IPS-20b (cell line): ENCODE measurements at regions not wholly inside any gene's neighbourhood (a gene's known extent, or its start where the extent isn't known, plus 50 kb on each side); places are given as distances from the start of the nearest gene placed in this dataset.

Experiments used
- H3K27ac ChIP-seq: one replicate; pipeline ENCODE4 v1.5.1; 2013; ENCODE audit warnings: low read length
- H3K27me3 ChIP-seq: 2 replicates; pipeline ENCODE4 v1.6.1; 2013; ENCODE audit warnings: mild to moderate bottlenecking, low read length, inconsistent platforms; ENCODE audit not compliant: insufficient read depth
- H3K36me3 ChIP-seq: 2 replicates; pipeline ENCODE4 v1.6.1; 2013; ENCODE audit warnings: low read depth, mild to moderate bottlenecking, inconsistent platforms, low read length, moderate library complexity; ENCODE audit not compliant: insufficient read depth
- H3K4me1 ChIP-seq: 2 replicates; pipeline ENCODE4 v1.6.1; 2013; ENCODE audit warnings: mild to moderate bottlenecking, control low read depth, inconsistent platforms, low read length, moderate library complexity; ENCODE audit not compliant: insufficient read depth
- H3K4me3 ChIP-seq: 2 replicates; pipeline ENCODE4 v1.5.1; 2013; ENCODE audit warnings: mild to moderate bottlenecking, low read length, inconsistent platforms
- H3K9ac ChIP-seq: 2 replicates; pipeline ENCODE4 v1.6.1; 2013; ENCODE audit warnings: low read depth, mild to moderate bottlenecking, inconsistent platforms, low read length, moderate library complexity
- H3K9me3 ChIP-seq: 2 replicates; pipeline ENCODE4 v1.6.1; 2013; ENCODE audit warnings: mild to moderate bottlenecking, low read depth, low read length, inconsistent platforms; ENCODE audit not compliant: insufficient read depth

GRCh38 chr2:107072150-107072940, 186.4 kb upstream of the ST6GAL2 start:
- Histone ChIP-seq H3K27me3 (no peaks in the 10 kb centered on the region), H3K4me3 (no peak overlapping the region), H3K27ac (no peak overlapping the region), H3K9me3 (no peaks in the 10 kb centered on the region), H3K9ac (no peak overlapping the region), H3K36me3 (no peaks in the 10 kb centered on the region), H3K4me1 (no peaks in the 10 kb centered on the region)

DNA sequence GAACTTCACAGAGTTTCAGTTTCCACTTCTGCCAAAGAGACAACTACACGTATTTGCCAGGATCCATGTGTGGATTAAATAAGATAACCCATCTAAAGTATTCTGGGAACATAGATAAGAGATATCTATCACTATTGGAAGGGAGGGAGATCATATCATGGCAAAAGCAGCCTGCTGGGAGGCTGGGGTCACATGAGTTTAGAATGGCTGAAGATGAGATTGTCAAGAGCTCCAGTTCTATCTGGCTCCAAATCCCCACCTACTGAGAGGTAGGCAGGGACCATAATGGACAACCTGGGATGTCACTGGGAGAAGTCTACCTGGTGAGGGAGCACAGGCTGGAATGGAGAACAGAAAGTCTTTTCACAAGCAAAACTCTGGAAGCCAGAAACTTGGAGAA, 192.6 kb upstream of the ST6GAL2 start:
- no peaks in the 10 kb centered on the region for H3K27me3 ChIP-seq
- H3K4me1 ChIP-seq, result no peaks in the 10 kb centered on the region
- H3K27ac ChIP-seq, result no peak overlapping the region
- H3K36me3 ChIP-seq, result no peaks in the 10 kb centered on the region
- H3K9me3 ChIP-seq, result no peaks in the 10 kb centered on the region
- H3K9ac ChIP-seq, result no peak overlapping the region
- no peak overlapping the region for H3K4me3 ChIP-seq

- Histone ChIP-seq H3K27ac (no peak overlapping the region), H3K36me3 (no peaks in the 10 kb centered on the region), H3K4me1 (no peaks in the 10 kb centered on the region), H3K9ac (no peak overlapping the region), H3K4me3 (no peak overlapping the region), H3K9me3 (no peaks in the 10 kb centered on the region), H3K27me3 (no peaks in the 10 kb centered on the region)
These were observed 200.5 kb upstream of the ST6GAL2 start for GRCh38 chr2:107086497-107086896.

- Histone ChIP-seq H3K9ac (no peak overlapping the region), H3K36me3 (no peaks in the 10 kb centered on the region), H3K27me3 (no peaks in the 10 kb centered on the region), H3K27ac (no peak overlapping the region), H3K4me1 (no peaks in the 10 kb centered on the region; the same call in 1 of the 2 replicates), H3K4me3 (no peak overlapping the region), H3K9me3 (no peaks in the 10 kb centered on the region)
These were observed 202.2 kb upstream of the ST6GAL2 start for GRCh38 chr2:107088156-107088555.

DNA sequence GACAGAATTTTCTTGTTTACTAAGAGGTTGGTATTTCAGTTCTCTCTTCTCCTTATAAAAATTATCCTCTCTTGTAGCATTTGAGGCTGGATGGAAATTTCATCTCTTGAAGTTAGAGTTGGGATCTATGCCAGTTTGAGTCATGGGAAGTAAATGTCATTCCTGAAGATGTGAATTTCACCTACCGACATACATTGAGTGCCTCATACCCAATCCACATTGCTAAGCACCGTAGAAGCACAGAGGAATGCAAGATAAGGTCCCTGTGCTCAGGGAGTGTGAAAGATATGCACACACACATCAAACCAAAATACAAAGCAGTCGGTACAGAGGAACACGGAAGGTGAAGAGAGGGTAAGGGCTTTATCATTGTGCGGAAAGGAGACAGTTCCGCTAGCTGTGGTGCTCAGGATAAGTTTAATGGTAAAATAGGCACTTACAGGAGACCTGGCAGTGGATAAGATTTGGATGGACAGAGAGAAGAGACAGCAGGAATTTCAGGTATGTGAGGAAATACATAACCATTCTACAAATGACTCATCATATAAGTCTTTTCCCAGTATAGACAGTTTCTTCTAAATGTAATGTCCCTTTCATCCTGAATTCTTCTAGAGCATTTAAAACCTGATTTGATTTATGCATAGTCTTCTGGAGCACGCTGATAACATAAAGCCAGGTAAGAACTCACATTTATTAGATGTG, 205.3 kb upstream of the ST6GAL2 start:
- H3K36me3 ChIP-seq, result no peaks in the 10 kb centered on the region
- no peak overlapping the region for H3K4me3 ChIP-seq
- H3K9me3 ChIP-seq, result no peaks in the 10 kb centered on the region
- no peaks in the 10 kb centered on the region for H3K27me3 ChIP-seq
- H3K27ac ChIP-seq, result no peak overlapping the region
- no peak overlapping the region for H3K9ac ChIP-seq
- no peaks in the 10 kb centered on the region; the same call in 1 of the 2 replicates for H3K4me1 ChIP-seq

GRCh38 chr2:107093426-107093957, 207.5 kb upstream of the ST6GAL2 start:
- no peak overlapping the region for H3K27ac ChIP-seq
- H3K4me3 ChIP-seq, result no peak overlapping the region
- H3K36me3 ChIP-seq, result no peaks in the 10 kb centered on the region
- H3K9ac ChIP-seq, result no peak overlapping the region
- H3K4me1 ChIP-seq, result no peaks in the 10 kb centered on the region; the same call in 1 of the 2 replicates
- no peaks in the 10 kb centered on the region for H3K27me3 ChIP-seq
- H3K9me3 ChIP-seq, result no peaks in the 10 kb centered on the region

DNA sequence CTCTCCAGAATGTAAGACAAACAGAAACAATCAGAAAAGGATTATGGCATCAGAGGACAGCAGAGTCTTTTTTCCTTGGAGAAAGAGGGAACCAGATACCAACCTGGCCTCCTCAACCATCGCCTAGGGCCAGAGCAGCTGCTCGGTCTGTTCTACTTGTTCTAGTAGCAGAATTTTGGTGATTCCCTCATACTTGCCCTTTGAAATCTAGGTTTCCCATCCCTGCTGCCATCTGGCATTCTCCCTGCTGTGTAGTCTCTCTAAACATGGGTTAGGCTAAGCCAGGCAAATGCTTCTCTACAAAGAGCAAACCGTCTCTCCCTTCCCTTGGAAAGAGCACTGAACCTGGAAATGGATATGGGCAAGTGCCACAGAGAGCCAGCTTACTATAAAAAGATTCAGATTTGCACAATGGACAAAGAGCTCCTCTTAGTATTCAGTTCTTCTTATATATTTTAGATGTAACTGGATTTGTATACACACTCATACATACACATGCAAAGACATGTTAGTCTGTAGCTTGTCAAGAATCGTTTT, 208.6 kb upstream of the ST6GAL2 start:
- H3K4me1 ChIP-seq, result no peaks in the 10 kb centered on the region; the same call in 1 of the 2 replicates
- H3K27me3 ChIP-seq, result no peaks in the 10 kb centered on the region
- no peak overlapping the region for H3K27ac ChIP-seq
- H3K9ac ChIP-seq, result no peak overlapping the region
- H3K4me3 ChIP-seq, result no peak overlapping the region
- H3K9me3 ChIP-seq, result no peaks in the 10 kb centered on the region
- no peaks in the 10 kb centered on the region for H3K36me3 ChIP-seq

- Histone ChIP-seq H3K4me3 (no peak overlapping the region), H3K9me3 (no peaks in the 10 kb centered on the region), H3K36me3 (no peaks in the 10 kb centered on the region), H3K9ac (no peak overlapping the region), H3K27me3 (no peaks in the 10 kb centered on the region), H3K27ac (no peak overlapping the region), H3K4me1 (no peaks in the 10 kb centered on the region)
These were observed 216.2 kb upstream of the ST6GAL2 start for GRCh38 chr2:107102176-107102575.

DNA sequence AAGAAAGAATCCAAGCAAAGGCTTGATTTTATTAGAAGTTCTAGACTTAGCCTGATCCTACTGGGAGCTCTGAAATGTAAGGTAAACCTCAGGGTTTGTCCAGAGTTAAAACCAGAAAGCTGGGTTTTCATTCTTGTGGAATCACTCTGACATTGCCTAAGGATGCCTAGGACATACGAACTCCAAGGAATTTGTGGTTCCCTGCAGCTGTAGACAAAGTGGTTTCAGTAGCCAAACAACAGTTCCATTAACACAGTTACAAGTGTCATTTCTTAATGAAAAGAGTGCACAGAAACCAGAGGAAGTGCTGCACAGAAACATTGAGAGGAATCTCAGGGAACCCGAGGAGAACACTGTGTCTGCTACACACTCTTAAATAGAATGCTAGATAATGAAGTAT, 221.4 kb upstream of the ST6GAL2 start:
- Histone ChIP-seq H3K4me3 (no peak overlapping the region), H3K36me3 (no peaks in the 10 kb centered on the region), H3K4me1 (no peaks in the 10 kb centered on the region), H3K9ac (no peak overlapping the region), H3K9me3 (no peaks in the 10 kb centered on the region), H3K27ac (no peak overlapping the region), H3K27me3 (no peaks in the 10 kb centered on the region)

- Histone ChIP-seq H3K27me3 (no peaks in the 10 kb centered on the region), H3K9ac (no peak overlapping the region), H3K9me3 (no peaks in the 10 kb centered on the region), H3K4me1 (no peaks in the 10 kb centered on the region), H3K27ac (no peak overlapping the region), H3K4me3 (no peak overlapping the region), H3K36me3 (no peaks in the 10 kb centered on the region)
These were observed 222.6 kb upstream of the ST6GAL2 start for GRCh38 chr2:107108556-107108955.

DNA sequence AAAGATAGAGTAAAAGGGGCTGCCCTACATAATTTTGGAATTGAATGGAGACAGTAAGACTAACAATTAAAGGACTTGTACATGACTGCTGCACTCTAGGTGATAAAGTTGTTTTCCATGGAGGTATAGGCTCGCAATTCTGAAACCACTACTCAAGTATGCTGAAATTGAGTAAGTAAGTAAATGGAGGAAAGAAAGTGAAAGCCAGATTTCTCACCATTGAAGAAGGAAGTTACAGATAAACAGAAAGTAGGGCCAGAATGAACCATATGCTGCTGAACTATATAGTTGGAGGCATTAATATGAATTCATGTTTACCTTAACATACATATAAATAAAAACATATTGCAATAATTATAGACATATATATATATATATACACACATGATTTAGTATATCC, 225.7 kb upstream of the ST6GAL2 start:
- Histone ChIP-seq H3K4me3 (no peak overlapping the region), H3K36me3 (no peaks in the 10 kb centered on the region), H3K9ac (no peak overlapping the region), H3K27ac (no peak overlapping the region), H3K9me3 (no peaks in the 10 kb centered on the region), H3K4me1 (no peaks in the 10 kb centered on the region), H3K27me3 (no peaks in the 10 kb centered on the region)

DNA sequence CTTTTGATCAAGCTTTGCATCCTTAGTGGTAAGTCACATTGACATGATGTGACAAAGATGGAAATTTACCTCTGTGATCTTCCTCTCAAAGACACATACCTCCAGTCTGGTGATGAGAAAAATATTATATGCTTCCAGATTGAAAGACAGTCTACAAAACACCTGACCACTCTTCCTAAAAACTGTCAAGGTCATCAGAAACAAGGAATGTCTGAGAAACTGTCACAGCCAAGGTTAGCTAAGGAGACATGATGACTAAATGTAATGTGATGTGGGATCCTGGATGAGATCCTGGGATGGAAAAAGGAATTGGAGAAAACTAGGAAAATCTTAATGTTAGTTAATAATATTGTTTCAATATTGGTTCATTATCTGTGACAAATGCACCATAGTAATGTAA, 226.6 kb upstream of the ST6GAL2 start:
- no peak overlapping the region for H3K4me3 ChIP-seq
- no peak overlapping the region for H3K27ac ChIP-seq
- no peaks in the 10 kb centered on the region for H3K4me1 ChIP-seq
- H3K9me3 ChIP-seq, result no peaks in the 10 kb centered on the region
- no peaks in the 10 kb centered on the region for H3K27me3 ChIP-seq
- H3K36me3 ChIP-seq, result no peaks in the 10 kb centered on the region
- H3K9ac ChIP-seq, result no peak overlapping the region
